WTC11 (cell line): ENCODE measurements at regions not wholly inside any gene's neighbourhood (a gene's known extent, or its start where the extent isn't known, plus 50 kb on each side); places are given as distances from the start of the nearest gene placed in this dataset.
A peak's percentile ranks its signal among the peaks of the same experiment; 100 is the strongest.

Experiments used
- ATAC-seq: fragments of 200-7000 bp; cut with Tn5 transposase; 2 replicates; pipeline ENCODE4 v1.10.0; 2021; ENCODE audit warnings: mild to moderate bottlenecking, moderate library complexity
- CTCF ChIA-PET: fragments of 300-600 bp; sonication (Branson Sonifier 250); formaldehyde crosslinking; loops from one replicate; lab custom pipeline; 2021; ENCODE audit warnings: antibody characterized with exemption; lab: Charles Lee
- POLR2A ChIA-PET: fragments of 350-600 bp; sonication (Branson Sonifier 250); formaldehyde crosslinking; loops from one replicate; lab custom pipeline; 2021; ENCODE audit warnings: antibody characterized with exemption; lab: Charles Lee
- DNase-seq: peaks from one replicate; pipeline ENCODE4 v3.0.0; 2021; ENCODE audit warnings: low spot score
- H3K27ac Mint-ChIP-seq: 2 replicates; pipeline ENCODE4 v1.8.0; 2021; ENCODE audit warnings: mixed read lengths
- H3K27me3 Mint-ChIP-seq: 2 replicates; pipeline ENCODE4 v1.8.0; 2021; ENCODE audit warnings: low read depth, mild to moderate bottlenecking, moderate library complexity, mixed read lengths
- H3K36me3 Mint-ChIP-seq: 2 replicates; pipeline ENCODE4 v1.8.0; 2021; ENCODE audit warnings: mixed read lengths
- H3K4me1 Mint-ChIP-seq: 2 replicates; pipeline ENCODE4 v1.8.0; 2022; ENCODE audit warnings: mixed read lengths
- H3K4me3 Mint-ChIP-seq: 2 replicates; pipeline ENCODE4 v1.8.0; 2021; ENCODE audit warnings: mild to moderate bottlenecking, moderate library complexity, mixed read lengths
- H3K9me3 Mint-ChIP-seq: 2 replicates; pipeline ENCODE4 v1.8.0; 2021; ENCODE audit warnings: mixed read lengths
- E2F5 ChIP-seq: sonication (generic); formaldehyde crosslinking; IDR thresholded peaks from 2 replicates; pipeline ENCODE4 v1.8.1; 2022; ENCODE audit warnings: mild to moderate bottlenecking, moderate library complexity, missing genetic modification reagents
- JUN ChIP-seq: sonication (generic); formaldehyde crosslinking; IDR thresholded peaks from 2 replicates; pipeline ENCODE4 v1.8.0; 2023; ENCODE audit warnings: mild to moderate bottlenecking, missing genetic modification reagents
- MLX ChIP-seq: sonication (generic); formaldehyde crosslinking; IDR thresholded peaks from 2 replicates; pipeline ENCODE4 v1.8.1; 2023; ENCODE audit warnings: mild to moderate bottlenecking, missing genetic modification reagents, moderate library complexity
- MXD4 ChIP-seq: fragments of 250-450 bp; sonication (Bioruptor Pico); IDR thresholded peaks from 2 replicates; pipeline ENCODE4 v1.8.0; 2021; ENCODE audit warnings: mild to moderate bottlenecking, moderate library complexity, borderline replicate concordance
- NFE2L1 ChIP-seq: sonication (generic); formaldehyde crosslinking; IDR thresholded peaks from 2 replicates; pipeline ENCODE4 v1.8.1; 2023; ENCODE audit warnings: missing genetic modification reagents
- RELA ChIP-seq: sonication (generic); formaldehyde crosslinking; IDR thresholded peaks from 2 replicates; pipeline ENCODE4 v1.8.1; 2022; ENCODE audit warnings: missing genetic modification reagents, mild to moderate bottlenecking, borderline replicate concordance
- TEAD1 ChIP-seq: sonication (generic); formaldehyde crosslinking; IDR thresholded peaks from 2 replicates; pipeline ENCODE4 v1.8.0; 2022; ENCODE audit warnings: mild to moderate bottlenecking, missing genetic modification reagents
- USF1 ChIP-seq: sonication (generic); formaldehyde crosslinking; IDR thresholded peaks from 2 replicates; pipeline ENCODE4 v1.8.0; 2022; ENCODE audit warnings: mild to moderate bottlenecking, missing genetic modification reagents
- ZNF219 ChIP-seq: sonication (generic); formaldehyde crosslinking; IDR thresholded peaks from 2 replicates; pipeline ENCODE4 v1.8.0; 2023; ENCODE audit warnings: missing genetic modification reagents, mild to moderate bottlenecking, borderline replicate concordance
- ZNF263 ChIP-seq: sonication (generic); formaldehyde crosslinking; IDR thresholded peaks from 2 replicates; pipeline ENCODE4 v1.8.1; 2022; ENCODE audit warnings: low read depth, mild to moderate bottlenecking, moderate library complexity, missing genetic modification reagents
- ZNF281 ChIP-seq: sonication (generic); formaldehyde crosslinking; IDR thresholded peaks from 2 replicates; pipeline ENCODE4 v1.8.0; 2023; ENCODE audit warnings: mild to moderate bottlenecking, missing genetic modification reagents
- ZNF671 ChIP-seq: fragments of 250-450 bp; sonication (Bioruptor Pico); IDR thresholded peaks from 2 replicates; pipeline ENCODE4 v1.8.0; 2021; ENCODE audit warnings: mild to moderate bottlenecking
- ZSCAN18 ChIP-seq: fragments of 250-450 bp; sonication (Bioruptor Pico); IDR thresholded peaks from 2 replicates; pipeline ENCODE4 v2.1.2; 2022; ENCODE audit warnings: mild to moderate bottlenecking, moderate library complexity
- TF ChIP-seq, protein P1 (sequence below): sonication (generic); formaldehyde crosslinking; IDR thresholded peaks from 2 replicates; pipeline ENCODE4 v1.8.1; 2022; ENCODE audit warnings: missing genetic modification reagents, borderline replicate concordance
- TF ChIP-seq, protein P2 (sequence below): fragments of 250-450 bp; sonication (Bioruptor Pico); IDR thresholded peaks from 2 replicates; pipeline ENCODE4 v1.9.0; 2021; ENCODE audit warnings: mild to moderate bottlenecking
- TF ChIP-seq, protein P3 (sequence below): sonication (generic); formaldehyde crosslinking; IDR thresholded peaks from 2 replicates; pipeline ENCODE4 v1.8.0; 2022; ENCODE audit warnings: mild to moderate bottlenecking, missing genetic modification reagents
- TF ChIP-seq, protein P4 (sequence below): sonication (generic); formaldehyde crosslinking; IDR thresholded peaks from 2 replicates; pipeline ENCODE4 v1.8.0; 2022; ENCODE audit warnings: mild to moderate bottlenecking, missing genetic modification reagents
- TF ChIP-seq, protein P5 (sequence below): sonication (generic); formaldehyde crosslinking; IDR thresholded peaks from 2 replicates; pipeline ENCODE4 v1.8.1; 2022; ENCODE audit warnings: low read depth, missing genetic modification reagents, borderline replicate concordance
- TF ChIP-seq, protein P6 (sequence below): sonication (generic); formaldehyde crosslinking; conservative IDR thresholded peaks from 2 replicates; pipeline ENCODE4 v1.8.1; 2022; ENCODE audit warnings: mild to moderate bottlenecking, missing genetic modification reagents

- Mint-ChIP-seq H3K27me3 (peaks cover 6% of the 10 kb centered on the region), H3K4me3 (no peak overlapping the region), H3K9me3 (peaks cover 20% of the 10 kb centered on the region), H3K27ac (no peak overlapping the region), H3K4me1 (peaks cover 10% of the 10 kb centered on the region), H3K36me3 (peaks cover 8% of the 10 kb centered on the region)
- ChIA-PET CTCF (interaction anchor here (1.0 kb wide), 1 partner anchor 316 kb away, joined by 3 read pairs; no protein-coding TSS in a partner anchor), POLR2A (no interaction called here)
- TF ChIP-seq JUN (CRISPR knock-in tag), result no peak
- TF ChIP-seq, protein P1, sequence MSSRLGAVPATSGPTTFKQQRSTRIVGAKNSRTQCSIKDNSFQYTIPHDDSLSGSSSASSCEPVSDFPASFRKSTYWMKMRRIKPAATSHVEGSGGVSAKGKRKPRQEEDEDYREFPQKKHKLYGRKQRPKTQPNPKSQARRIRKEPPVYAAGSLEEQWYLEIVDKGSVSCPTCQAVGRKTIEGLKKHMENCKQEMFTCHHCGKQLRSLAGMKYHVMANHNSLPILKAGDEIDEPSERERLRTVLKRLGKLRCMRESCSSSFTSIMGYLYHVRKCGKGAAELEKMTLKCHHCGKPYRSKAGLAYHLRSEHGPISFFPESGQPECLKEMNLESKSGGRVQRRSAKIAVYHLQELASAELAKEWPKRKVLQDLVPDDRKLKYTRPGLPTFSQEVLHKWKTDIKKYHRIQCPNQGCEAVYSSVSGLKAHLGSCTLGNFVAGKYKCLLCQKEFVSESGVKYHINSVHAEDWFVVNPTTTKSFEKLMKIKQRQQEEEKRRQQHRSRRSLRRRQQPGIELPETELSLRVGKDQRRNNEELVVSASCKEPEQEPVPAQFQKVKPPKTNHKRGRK (CRISPR knock-in tag), result no peak
- TF ChIP-seq E2F5 (CRISPR knock-in tag), result no peak
- TF ChIP-seq MXD4 (CRISPR knock-in tag), result no peak
- TF ChIP-seq ZNF219 (CRISPR knock-in tag), result no peak
- TF ChIP-seq TEAD1 (CRISPR knock-in tag), result no peak
- TF ChIP-seq, protein P2, sequence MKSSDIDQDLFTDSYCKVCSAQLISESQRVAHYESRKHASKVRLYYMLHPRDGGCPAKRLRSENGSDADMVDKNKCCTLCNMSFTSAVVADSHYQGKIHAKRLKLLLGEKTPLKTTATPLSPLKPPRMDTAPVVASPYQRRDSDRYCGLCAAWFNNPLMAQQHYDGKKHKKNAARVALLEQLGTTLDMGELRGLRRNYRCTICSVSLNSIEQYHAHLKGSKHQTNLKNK (CRISPR knock-in tag), result no peak
- TF ChIP-seq, protein P3, sequence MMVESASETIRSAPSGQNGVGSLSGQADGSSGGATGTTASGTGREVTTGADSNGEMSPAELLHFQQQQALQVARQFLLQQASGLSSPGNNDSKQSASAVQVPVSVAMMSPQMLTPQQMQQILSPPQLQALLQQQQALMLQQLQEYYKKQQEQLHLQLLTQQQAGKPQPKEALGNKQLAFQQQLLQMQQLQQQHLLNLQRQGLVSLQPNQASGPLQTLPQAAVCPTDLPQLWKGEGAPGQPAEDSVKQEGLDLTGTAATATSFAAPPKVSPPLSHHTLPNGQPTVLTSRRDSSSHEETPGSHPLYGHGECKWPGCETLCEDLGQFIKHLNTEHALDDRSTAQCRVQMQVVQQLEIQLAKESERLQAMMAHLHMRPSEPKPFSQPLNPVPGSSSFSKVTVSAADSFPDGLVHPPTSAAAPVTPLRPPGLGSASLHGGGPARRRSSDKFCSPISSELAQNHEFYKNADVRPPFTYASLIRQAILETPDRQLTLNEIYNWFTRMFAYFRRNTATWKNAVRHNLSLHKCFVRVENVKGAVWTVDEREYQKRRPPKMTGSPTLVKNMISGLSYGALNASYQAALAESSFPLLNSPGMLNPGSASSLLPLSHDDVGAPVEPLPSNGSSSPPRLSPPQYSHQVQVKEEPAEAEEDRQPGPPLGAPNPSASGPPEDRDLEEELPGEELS, result no peak
- no peak for TF ChIP-seq ZNF263 (CRISPR knock-in tag)
- TF ChIP-seq USF1, result no peak
- TF ChIP-seq MLX, result no peak
- TF ChIP-seq ZNF281, result no peak
- TF ChIP-seq, protein P4, sequence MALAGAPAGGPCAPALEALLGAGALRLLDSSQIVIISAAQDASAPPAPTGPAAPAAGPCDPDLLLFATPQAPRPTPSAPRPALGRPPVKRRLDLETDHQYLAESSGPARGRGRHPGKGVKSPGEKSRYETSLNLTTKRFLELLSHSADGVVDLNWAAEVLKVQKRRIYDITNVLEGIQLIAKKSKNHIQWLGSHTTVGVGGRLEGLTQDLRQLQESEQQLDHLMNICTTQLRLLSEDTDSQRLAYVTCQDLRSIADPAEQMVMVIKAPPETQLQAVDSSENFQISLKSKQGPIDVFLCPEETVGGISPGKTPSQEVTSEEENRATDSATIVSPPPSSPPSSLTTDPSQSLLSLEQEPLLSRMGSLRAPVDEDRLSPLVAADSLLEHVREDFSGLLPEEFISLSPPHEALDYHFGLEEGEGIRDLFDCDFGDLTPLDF (CRISPR knock-in tag), result no peak
- no peak for DNase-seq
- ATAC-seq, result peak; percentile 47
Measured at GRCh38 chr2:147595200-147595599, 249.6 kb upstream of the ACVR2A start.

DNA sequence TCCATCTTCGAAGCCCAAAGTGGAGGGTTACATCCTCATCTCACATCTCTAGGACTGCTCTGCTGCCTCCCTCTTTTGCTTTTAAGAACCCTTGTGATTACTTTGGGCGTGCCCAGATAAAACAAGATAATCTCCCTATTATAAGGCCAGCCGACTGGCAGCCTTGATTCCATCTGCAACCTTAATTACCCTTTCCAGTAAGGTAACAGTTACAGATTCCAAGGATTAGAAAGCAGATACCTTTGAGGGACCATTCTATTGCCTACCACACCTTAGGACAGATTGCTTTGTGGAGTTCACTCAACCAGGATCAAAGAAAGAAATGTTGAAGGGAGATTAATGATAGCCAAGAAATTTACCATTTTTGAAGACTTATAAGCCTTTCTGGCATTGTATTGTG, 250.8 kb upstream of the ACVR2A start:
- H3K9me3 Mint-ChIP-seq, result peaks cover 20% of the 10 kb centered on the region
- H3K4me1 Mint-ChIP-seq, result 0 out of 2 replicates have a peak, but pooled peaks cover 9% of the 10 kb centered on the region
- no peak overlapping the region for H3K4me3 Mint-ChIP-seq
- no peaks in the 10 kb centered on the region; the same call in 1 of the 2 replicates for H3K27me3 Mint-ChIP-seq
- H3K36me3 Mint-ChIP-seq, result peaks cover 8% of the 10 kb centered on the region
- ChIA-PET POLR2A (no interaction called here), CTCF (no interaction called here)
- DNase-seq, result no peak
- ATAC-seq, result no peak
- H3K27ac Mint-ChIP-seq, result no peak overlapping the region
- TF ChIP-seq ZNF219 (CRISPR knock-in tag) (no peak), ZNF671 (no peak), RELA (CRISPR knock-in tag) (no peak), ZSCAN18 (CRISPR knock-in tag) (no peak), NFE2L1 (CRISPR knock-in tag) (no peak), MLX (no peak)
- TF ChIP-seq, protein P5, sequence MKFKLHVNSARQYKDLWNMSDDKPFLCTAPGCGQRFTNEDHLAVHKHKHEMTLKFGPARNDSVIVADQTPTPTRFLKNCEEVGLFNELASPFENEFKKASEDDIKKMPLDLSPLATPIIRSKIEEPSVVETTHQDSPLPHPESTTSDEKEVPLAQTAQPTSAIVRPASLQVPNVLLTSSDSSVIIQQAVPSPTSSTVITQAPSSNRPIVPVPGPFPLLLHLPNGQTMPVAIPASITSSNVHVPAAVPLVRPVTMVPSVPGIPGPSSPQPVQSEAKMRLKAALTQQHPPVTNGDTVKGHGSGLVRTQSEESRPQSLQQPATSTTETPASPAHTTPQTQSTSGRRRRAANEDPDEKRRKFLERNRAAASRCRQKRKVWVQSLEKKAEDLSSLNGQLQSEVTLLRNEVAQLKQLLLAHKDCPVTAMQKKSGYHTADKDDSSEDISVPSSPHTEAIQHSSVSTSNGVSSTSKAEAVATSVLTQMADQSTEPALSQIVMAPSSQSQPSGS (CRISPR knock-in tag), result no peak
- TF ChIP-seq, protein P6, sequence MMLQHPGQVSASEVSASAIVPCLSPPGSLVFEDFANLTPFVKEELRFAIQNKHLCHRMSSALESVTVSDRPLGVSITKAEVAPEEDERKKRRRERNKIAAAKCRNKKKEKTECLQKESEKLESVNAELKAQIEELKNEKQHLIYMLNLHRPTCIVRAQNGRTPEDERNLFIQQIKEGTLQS (CRISPR knock-in tag), result no peak
